ENCODE measurements at regions not wholly inside any gene's neighbourhood (a gene's known extent, or its start where the extent isn't known, plus 50 kb on each side); places are given as distances from the start of the nearest gene placed in this dataset.

DNA sequence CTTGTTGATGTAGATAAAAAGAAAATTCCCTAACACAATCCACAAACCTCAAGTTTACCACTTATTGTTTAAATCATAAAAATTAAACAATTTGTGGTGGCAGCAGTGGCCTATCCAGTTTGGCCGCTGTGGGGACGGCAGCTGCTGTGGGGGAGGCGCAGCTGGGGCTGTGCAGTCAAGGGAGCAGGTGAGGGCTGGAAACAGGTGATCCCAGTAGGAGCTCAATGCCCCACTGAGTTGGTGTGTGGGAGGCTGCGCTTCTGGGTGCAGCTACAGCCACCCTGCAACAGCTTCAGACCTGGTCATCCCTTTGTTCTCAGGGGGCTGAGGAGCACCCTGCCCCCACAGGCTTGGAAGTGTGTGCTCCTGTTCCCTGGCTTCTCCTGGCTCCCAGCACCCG, 266.0 kb upstream of the FSIP2 start:
- H3K9me3 ChIP-seq, result no peaks in the 10 kb centered on the region
- TF ChIP-seq, protein P1, sequence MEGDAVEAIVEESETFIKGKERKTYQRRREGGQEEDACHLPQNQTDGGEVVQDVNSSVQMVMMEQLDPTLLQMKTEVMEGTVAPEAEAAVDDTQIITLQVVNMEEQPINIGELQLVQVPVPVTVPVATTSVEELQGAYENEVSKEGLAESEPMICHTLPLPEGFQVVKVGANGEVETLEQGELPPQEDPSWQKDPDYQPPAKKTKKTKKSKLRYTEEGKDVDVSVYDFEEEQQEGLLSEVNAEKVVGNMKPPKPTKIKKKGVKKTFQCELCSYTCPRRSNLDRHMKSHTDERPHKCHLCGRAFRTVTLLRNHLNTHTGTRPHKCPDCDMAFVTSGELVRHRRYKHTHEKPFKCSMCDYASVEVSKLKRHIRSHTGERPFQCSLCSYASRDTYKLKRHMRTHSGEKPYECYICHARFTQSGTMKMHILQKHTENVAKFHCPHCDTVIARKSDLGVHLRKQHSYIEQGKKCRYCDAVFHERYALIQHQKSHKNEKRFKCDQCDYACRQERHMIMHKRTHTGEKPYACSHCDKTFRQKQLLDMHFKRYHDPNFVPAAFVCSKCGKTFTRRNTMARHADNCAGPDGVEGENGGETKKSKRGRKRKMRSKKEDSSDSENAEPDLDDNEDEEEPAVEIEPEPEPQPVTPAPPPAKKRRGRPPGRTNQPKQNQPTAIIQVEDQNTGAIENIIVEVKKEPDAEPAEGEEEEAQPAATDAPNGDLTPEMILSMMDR (IDR thresholded peaks at IDR 0.05), result no peak
- H3K4me1 ChIP-seq, result no peaks in the 10 kb centered on the region
- H3K27ac ChIP-seq, result no peak overlapping the region
- H3K4me3 ChIP-seq, result no peak overlapping the region
- intact Hi-C loops (cut with DNase I; ENCODE audit: low total_unique reads), result no loop called here
- H3K27me3 ChIP-seq, result no peaks in the 10 kb centered on the region
- H3K36me3 ChIP-seq, result no peaks in the 10 kb centered on the region
- DNase-seq, result no peak

DNA sequence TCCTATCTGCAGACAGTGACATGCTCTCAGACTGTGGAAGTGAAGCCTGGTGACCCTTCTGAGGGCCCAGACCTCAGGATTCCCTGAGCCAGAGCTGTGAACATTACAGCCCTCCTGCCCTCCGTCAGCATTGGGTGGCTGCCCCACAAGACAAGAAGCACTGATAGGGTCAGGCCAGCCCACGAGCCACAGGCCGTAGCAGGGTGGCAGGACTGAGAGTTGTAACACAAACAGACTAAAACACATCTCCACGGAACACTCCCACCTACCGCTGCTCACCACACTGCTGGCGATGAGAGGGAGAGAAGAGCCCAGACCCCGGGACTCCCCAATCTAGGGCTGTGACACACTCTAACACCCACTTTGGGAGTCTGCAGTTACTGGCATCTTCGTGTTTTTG, 264.8 kb upstream of the FSIP2 start:
- intact Hi-C loops (cut with DNase I; ENCODE audit: low total_unique reads), result no loop called here
- no peaks in the 10 kb centered on the region for H3K4me1 ChIP-seq
- H3K4me3 ChIP-seq, result no peak overlapping the region
- H3K36me3 ChIP-seq, result no peaks in the 10 kb centered on the region
- TF ChIP-seq, protein P1 (IDR thresholded peaks at IDR 0.05), result no peak
- H3K27me3 ChIP-seq, result no peaks in the 10 kb centered on the region
- no peak overlapping the region for H3K27ac ChIP-seq
- no peaks in the 10 kb centered on the region for H3K9me3 ChIP-seq
- DNase-seq, result no peak

DNA sequence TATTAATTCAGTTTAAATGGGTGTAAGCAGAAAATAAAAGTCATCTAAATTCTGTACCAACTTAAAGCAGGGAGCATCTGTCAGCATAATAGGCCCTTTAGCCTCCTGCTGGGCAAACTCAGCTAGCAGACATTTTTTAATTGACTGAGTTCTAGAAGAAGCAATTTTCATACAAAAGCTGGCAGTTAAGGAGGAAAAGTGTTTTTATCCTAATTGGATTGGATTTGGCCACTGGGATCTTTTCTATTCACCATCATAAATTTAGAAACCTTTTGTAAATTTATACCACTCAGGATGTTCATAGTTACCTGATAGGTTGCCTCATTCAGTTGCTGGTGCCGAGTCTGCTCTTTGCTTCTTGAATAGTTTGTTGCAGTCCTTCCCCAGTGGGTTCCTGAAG, 262.7 kb upstream of the FSIP2 start:
- intact Hi-C loops (cut with DNase I; ENCODE audit: low total_unique reads), result no loop called here
- TF ChIP-seq, protein P1 (IDR thresholded peaks at IDR 0.05), result no peak
- H3K36me3 ChIP-seq, result no peaks in the 10 kb centered on the region
- no peaks in the 10 kb centered on the region for H3K9me3 ChIP-seq
- H3K27me3 ChIP-seq, result no peaks in the 10 kb centered on the region
- DNase-seq, result no peak
- H3K4me3 ChIP-seq, result no peak overlapping the region
- H3K27ac ChIP-seq, result no peak overlapping the region
- H3K4me1 ChIP-seq, result no peaks in the 10 kb centered on the region

DNA sequence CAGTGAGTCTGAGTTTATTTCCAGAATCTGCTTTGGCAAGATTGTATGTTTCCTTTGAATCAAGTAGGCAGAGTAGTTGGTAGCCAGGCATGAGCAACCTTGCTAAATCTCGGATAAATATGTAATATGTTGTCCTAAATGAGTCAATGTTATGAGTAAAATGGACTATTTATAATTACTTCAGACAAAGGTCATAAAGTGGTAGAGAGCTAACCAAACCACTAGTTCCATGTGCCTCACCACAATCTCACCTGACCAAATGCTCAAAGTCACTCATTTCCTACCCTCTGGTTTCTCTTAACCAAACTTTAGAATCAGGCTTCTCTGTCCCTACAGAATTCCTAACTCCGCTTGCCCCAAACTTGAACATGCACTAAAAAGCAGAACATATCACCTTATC, 261.2 kb upstream of the FSIP2 start:
- intact Hi-C loops (cut with DNase I; ENCODE audit: low total_unique reads), result no loop called here
- Histone ChIP-seq H3K4me3 (no peak overlapping the region), H3K36me3 (no peaks in the 10 kb centered on the region), H3K27me3 (no peaks in the 10 kb centered on the region), H3K4me1 (no peaks in the 10 kb centered on the region), H3K9me3 (no peaks in the 10 kb centered on the region), H3K27ac (no peak overlapping the region)
- DNase-seq, result no peak
- TF ChIP-seq, protein P1 (IDR thresholded peaks at IDR 0.05), result no peak

DNA sequence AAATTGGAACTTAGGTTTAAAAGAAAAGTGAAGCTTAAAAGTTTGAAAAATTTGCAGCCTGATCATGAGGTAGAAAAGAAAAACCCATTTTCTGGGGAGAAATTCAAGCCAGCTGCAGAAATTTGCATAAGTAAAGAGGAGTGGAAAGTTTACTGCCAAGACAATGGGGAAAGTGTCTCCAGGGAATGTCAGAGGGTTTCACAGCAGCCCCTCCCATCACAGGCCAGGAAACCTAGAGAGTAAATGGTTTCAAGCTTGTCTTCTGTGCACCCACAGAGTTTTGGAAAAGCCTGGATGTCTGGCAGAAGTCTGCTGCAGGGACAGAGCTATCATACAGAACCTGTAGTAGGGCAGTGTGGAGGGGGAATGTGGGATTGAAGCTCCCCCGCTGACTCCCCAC, 254.0 kb upstream of the FSIP2 start:
- TF ChIP-seq, protein P1 (IDR thresholded peaks at IDR 0.05), result no peak
- intact Hi-C loops (cut with DNase I; ENCODE audit: low total_unique reads), result no loop called here
- H3K9me3 ChIP-seq, result no peaks in the 10 kb centered on the region
- H3K4me1 ChIP-seq, result no peaks in the 10 kb centered on the region
- no peak overlapping the region for H3K4me3 ChIP-seq
- H3K27ac ChIP-seq, result no peak overlapping the region
- H3K36me3 ChIP-seq, result no peaks in the 10 kb centered on the region
- no peak for DNase-seq
- no peaks in the 10 kb centered on the region for H3K27me3 ChIP-seq

DNA sequence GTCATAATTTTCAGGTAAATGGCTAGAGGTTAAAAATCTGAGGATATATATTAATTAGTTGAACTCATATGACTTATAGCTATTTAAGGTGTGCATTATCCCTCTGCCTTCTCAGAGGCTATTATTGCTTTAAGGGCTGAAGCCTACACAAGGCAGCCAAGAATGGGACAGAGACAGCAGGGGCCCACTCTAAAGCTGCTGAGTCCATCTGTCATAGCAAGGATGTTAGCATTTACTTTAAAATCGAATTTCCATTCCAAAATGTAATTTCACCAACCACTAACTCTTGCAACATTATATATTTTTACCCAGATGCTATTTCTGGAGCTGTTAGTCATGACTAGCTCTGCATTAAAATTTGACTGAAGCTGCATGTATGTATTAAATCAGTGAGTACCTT, 236.3 kb upstream of the FSIP2 start:
- no peaks in the 10 kb centered on the region for H3K4me1 ChIP-seq
- no peaks in the 10 kb centered on the region for H3K27me3 ChIP-seq
- intact Hi-C loops (cut with DNase I; ENCODE audit: low total_unique reads), result no loop called here
- H3K27ac ChIP-seq, result no peak overlapping the region
- no peak for DNase-seq
- H3K9me3 ChIP-seq, result peaks cover 0 to 9% (median 3%) of the 10 kb centered on the region in 3 donors
- TF ChIP-seq, protein P1 (IDR thresholded peaks at IDR 0.05), result no peak
- no peak overlapping the region for H3K4me3 ChIP-seq
- no peaks in the 10 kb centered on the region for H3K36me3 ChIP-seq
